Stimulated activated CD8-positive, alpha-beta memory T cell treated with anti-CD3 and anti-CD28 coated beads, Interleukin-4, amount 100 ng/mL, for 48 hours (primary cell): ENCODE measurements at regions not wholly inside any gene's neighbourhood (a gene's known extent, or its start where the extent isn't known, plus 50 kb on each side); places are given as distances from the start of the nearest gene placed in this dataset.

Experiments used
- DNase-seq: peaks from one replicate; pipeline ENCODE4 v3.0.0-alpha.2; 2020

DNA sequence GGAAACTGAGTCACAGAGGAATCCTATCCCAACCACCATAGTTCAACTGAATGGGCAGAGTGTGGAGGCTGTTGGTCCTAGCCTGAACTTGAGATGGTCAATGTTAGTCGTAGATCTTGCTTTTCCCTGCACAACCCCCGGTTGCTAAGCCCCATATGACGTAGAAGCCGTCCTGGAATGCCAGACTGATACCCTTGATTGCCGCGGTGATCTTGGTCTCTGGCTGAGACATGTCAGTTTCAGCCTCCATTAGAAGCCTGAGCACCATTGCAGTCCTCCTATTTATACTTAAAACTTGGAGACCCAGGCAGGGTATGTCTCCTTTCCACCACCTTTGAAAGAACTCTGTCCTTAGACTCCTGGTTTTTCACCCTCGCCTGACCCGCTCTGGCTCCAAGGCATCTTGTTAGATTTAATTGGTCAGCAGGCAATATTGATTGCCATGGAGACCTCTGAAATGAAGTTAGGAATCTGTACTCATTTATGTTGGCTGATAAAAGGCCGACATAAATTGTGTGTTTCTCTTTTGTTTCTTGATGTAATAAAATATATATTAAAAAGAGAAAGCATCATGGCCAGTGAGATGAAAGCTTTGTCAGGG is 53.4 kb downstream of the RPLP1 start:
- DNase-seq, result no peak

DNA sequence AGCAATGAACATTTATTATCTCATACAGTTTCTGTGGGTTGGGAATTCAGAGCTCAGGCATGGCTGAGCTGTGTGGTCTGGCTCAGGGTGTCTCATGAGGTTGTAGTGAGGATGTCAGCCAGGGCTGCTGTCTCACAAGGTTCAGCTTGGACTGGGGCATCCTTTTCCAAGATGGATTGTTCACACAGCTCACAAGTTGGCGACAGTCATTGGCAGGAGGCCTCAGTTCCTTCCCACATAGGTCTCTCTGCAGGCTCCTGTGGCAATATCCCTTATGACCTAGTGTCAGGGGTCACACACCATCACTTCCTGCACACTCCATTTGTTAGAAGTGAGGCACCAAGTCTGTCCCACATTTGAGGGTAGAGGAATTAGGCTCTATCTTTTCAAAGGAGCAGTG is 56.0 kb downstream of the RPLP1 start:
- DNase-seq, result no peak

DNA sequence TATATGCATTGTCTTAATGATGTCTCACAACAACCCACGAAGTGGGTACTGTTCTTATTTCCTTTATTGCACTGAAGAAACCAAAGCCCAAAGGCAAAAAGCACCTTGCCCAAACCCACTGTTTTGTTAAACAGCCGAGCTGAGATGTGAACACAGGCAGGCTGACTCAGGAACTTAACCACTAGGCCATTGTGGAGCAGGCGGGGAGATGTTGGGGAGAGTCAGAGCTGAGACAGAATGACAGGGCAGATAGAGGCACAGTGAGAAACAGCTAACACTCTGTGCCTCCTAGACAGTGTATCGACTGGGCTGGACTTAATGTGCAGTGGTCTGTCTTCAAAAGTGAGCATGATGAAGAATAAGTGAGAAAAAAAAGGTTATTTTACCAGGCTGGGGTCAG is 56.5 kb downstream of the RPLP1 start:
- peak; percentile 39 for DNase-seq

DNA sequence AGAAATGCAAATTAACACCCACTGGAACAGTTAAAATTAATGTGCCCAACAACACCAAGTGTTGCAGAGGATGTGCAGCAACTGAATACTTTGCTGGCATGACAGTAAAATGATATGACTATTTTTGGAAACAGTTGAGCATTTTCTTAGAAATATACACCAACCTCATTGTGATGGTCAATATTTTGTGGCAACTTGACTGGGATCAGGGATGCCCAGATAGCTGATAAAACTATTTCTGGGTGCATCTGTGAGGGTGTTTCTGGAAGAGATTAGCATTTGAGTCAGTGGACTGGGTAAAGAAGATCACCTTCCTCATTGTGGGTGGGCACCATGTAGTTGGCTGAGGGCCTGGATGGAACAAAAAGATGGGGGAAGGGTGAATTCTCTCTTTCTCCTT is 57.9 kb downstream of the RPLP1 start:
- no peak for DNase-seq

DNA sequence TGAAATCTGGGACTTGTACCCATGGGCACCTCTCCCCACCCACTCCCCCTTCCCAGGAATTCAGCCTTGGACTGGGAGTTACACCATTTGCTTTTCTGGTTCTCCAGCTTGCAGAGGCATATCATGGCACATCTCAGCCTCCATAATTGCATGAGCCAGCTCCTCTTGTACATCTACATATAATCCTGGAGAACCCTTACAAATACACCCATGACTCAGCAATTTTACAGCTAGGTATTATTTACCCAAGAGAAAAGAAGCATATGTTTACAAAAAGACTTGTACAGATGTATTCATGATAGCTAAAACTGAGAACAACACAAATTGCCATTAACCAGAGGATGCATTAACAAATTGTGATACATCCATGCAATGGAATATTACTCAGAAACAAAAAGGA is 58.4 kb downstream of the RPLP1 start:
- no peak for DNase-seq

DNA sequence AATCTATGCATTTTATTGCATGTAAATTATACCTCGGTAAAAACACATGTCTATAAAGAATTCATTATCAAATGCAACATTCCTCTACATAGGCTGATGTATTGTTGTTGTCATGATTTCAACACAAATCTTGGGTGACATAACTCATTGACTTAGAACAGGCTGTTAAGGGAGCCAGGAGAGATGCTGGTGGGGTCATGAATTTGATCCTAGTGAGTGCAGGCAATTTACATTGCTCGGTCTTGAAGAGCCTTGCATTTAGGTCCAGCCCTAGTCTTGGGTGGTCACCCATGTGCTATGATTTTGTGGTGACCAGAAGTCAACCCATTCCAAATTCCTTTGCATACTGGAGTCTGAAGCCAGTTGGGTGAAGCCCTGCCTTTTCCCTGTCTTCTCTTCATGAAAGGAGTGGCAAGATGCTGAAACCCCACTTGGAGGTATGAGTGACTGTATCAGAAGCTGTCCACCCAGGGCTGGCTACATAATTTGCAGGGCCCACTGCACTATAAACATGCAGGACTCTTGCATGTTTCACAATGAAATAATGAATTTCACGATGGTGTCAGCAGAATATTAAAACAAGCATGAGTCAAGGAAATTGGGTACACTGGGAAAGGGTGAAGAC is 59.2 kb downstream of the RPLP1 start:
- DNase-seq, result no peak

DNA sequence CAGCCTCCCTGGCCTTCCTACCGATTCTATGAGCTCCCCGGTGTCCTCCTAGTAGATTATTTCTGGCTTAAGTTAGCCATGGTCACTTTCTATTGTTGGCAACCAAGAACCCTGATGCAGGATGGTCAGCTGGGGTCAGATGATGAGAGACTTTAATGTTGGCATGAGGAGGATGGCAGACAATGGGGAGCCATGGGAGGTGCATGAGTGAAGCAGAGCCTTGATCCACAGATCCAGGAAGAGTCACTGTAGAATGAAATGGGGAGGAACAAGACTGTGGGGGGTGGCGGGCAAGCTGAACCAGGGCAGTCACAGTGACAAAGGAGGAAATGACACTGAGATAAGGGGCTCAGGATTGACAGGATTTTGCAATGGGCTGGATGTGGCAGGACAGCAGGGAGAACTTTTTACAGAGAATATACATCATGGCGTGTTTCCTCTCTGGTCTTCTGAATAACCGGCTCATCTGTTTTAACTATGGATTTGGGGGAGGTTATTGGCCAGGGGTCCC is 60.9 kb downstream of the RPLP1 start:
- DNase-seq, result no peak

DNA sequence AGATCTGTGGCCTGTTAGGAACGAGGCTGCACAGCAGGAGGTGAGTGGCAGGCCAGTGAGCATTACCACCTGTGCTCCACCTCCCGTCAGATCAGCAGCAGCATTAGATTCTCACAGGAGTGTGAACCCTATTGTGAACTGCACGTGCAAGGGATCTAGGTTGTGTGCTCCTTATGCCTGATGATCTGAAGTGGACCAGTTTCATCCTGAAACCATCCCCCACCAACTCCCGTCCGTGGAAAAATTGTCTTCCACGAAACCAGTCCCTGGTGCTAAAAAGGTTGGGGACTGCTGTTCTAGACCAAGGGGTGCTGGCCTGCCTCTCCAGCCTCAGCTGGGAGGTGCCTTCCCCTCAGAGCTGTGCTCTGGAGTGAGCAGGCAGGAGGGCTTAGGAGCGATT is 61.4 kb downstream of the RPLP1 start:
- no peak for DNase-seq

DNA sequence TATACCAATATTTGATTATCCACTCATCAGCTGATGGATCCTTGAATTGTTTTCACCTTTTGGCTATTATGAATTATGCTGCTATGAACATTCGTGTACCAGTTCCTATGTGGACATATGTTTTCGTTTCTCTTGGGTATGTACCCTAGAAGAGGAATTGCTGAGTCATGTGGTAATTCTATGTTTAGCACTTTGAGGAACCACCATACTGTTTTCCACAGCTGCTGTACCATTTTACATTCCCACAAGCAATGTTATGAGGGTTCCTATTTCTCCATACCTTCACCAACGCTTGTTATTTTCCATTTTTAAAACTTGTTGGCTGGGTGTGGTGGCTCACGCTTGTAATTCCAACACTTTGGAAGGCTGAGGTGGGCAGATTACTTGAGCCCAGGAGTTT is 62.9 kb downstream of the RPLP1 start:
- no peak for DNase-seq

DNA sequence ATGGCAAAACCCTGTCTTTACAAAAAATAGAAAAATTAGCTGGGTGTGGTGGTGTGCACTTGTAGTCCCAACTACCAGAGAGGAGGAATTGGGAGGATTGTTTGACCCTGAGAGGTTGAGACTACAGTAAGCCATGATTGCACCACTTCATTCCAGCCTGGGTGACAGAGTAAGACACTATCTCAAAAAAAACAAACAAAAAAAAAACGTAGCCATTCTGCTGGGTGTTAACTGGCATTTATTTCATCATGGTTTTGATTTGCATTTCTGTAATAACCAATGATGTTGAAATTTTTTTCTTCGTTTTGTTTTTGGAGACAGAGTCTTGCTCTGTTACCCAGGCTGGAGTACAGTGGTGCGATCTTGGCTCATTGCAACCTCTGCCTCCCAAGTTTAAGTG is 63.3 kb downstream of the RPLP1 start:
- DNase-seq, result no peak

DNA sequence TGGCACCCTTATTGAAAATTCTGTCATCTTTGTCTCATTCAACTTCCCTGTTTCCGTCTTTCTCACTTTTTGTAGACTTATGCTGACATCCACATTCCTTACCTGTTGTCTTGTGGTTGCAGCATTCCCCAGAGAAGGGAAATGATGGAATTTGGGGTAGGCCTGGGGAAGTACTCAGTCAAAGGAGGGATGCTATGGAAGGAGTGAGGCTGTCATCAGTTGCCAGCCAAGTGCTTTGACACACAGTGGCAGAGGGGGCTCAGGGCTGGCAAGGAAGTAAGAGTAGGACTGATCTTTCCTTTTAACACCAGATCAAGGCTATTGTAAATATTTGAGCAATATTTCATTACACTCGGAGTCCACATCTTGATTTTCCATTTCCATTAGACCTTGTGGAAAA is 64.4 kb downstream of the RPLP1 start:
- DNase-seq, result no peak

DNA sequence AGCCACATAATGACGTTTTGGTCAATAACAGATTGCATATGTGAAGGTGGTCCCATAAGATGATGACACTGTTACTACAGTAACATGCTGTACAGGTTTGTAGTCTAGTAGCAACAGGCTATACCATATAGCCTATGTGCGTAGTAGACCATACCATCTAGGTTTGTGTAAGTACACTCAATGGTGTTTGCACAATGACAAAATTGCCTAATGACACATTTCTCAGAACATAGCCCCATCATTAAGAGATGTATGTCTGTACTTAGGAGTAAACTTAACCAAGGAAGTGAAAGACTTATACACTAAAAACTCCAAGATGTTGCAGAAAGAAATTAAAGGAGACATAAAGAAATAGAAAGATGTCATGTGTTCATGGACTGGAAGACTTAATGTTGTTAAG is 66.2 kb downstream of the RPLP1 start:
- no peak for DNase-seq

DNA sequence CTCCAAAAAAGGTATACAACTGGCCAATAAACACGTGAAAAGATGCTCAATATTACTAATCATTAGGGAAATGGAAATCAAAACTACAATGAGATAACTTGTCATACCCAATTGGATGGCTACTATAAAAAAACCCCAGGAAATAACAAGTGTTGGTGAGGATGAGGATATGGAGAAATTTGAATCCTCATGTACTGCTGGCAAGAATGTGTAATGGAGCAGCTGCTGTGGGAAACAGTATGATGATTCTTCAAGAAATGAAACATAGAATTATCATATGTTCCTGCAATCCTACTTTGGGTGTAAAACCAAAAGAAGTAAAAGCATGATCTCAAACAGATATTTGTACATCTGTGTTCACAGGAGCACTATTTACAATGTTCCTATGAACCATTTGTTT is 67.4 kb downstream of the RPLP1 start:
- DNase-seq, result no peak

DNA sequence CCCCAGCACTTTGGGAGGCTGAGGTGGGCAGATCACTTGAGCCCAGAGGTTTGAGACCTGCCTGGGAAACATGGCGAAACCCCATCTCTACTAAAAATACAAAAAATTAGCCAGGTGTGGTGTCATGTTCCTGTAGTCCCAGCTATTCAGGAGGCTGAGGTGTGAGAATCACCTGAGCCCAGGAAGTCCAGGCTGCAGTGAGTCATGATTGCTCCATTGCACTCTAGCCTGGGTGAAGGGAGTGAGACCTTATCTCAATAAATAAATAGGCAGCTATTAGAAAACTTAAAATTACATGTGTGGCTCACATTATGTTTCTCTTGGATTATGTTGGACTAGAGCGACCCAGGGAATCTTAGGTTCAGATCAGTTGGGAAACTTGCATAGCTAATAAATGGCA is 69.7 kb downstream of the RPLP1 start:
- no peak for DNase-seq

DNA sequence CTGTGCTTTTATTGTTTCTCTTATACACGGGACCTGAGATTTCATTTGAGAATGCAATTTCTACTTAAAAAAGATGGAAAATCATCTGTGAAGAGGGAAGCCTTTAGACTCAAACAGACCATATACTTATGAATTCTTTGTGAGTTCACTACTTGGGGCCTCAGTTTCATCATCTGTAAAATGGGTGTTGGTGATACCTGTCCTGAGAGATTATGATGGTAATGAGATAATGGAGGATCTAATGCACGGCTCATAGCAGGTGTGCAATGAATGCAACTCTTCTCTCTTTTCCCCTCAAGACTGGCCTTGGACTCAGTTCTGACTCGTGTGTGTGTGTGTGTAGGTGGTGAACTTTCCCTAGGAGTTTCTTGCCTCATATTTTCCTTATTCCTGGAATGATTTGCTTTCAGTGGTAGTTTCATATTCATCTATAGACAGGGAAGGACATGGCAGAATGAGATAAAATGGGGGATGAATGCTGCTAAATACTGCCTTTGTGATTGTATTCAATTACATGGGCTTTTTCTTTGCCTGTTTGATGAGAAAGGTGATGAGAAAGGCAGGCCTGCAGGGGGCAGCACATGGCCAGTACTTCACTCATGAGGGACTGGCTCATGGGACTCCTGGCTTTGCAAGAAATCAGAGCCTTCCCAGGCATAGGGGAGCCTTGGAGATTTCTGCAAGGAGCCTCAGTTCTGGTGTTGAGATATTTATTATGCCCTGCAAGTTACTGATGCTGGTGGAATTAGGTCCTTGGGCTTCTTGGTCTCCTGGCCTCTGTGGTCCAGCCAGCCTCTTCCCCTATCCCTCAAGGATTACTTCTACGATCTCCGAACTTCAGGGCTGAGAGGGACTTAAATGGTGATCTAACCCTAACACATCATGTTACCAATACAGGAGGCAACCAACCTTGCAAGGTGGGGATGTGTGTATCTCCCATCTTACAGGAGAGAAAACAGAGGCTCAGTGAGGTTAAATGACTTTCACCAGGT is 70.7 kb downstream of the RPLP1 start:
- DNase-seq, result peak; percentile 86

DNA sequence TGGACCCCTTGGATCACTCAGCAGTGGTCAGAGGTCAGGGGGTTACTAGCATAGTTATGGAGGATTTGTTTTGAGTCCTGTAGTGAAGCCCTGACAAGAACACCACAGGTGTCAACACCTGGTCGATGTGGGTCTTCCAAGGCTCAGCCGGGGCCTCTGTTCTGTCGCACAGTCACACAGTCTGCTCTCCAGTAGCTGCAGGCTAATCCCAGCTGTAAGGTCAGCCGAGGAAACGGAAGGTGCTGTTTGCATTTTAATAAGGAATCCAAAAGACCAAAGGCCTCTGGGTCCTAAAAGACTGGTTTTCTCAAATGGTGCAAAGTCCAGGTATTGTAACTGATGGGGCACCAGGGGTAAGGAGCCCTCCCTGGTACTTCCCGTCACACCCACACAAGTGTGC is 71.7 kb downstream of the RPLP1 start:
- no peak for DNase-seq

DNA sequence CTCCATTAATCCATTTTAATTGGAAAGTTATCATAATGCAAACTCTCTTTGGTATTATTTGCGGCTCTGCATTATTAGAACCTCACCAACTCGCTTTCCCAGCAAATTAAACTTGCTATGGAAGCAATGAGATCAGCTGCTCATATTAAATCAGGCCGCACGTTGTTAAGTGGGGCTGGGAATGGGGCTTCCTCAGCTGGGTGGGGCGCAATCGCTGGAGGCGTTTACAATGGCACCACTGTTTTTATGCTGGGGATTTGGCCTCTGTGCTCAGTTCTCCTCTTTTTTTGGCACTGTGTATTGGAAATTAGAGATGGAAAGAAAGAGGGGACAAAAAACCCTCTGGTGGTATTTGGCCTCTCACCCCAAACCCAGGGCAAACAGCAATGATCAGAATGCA is 72.2 kb downstream of the RPLP1 start:
- no peak for DNase-seq

DNA sequence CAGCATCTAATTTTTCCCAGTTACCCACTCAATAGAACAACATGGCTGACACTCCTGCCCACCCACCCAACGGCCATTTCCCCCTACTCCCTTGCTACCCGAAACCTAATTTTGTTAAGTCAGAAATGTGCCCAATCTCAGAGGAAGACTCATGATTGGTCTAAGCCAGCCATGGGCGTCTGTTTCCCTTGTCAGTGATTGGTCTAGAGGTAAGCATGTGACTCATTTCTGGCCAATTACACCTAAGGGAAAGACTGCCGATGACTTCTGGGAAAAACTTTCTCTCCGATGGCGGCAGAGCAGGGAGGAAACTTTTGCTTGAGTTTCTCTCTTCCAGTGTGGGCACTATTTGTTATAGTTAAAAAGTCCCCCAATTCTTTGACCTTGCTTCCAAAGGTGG is 72.9 kb downstream of the RPLP1 start:
- no peak for DNase-seq

DNA sequence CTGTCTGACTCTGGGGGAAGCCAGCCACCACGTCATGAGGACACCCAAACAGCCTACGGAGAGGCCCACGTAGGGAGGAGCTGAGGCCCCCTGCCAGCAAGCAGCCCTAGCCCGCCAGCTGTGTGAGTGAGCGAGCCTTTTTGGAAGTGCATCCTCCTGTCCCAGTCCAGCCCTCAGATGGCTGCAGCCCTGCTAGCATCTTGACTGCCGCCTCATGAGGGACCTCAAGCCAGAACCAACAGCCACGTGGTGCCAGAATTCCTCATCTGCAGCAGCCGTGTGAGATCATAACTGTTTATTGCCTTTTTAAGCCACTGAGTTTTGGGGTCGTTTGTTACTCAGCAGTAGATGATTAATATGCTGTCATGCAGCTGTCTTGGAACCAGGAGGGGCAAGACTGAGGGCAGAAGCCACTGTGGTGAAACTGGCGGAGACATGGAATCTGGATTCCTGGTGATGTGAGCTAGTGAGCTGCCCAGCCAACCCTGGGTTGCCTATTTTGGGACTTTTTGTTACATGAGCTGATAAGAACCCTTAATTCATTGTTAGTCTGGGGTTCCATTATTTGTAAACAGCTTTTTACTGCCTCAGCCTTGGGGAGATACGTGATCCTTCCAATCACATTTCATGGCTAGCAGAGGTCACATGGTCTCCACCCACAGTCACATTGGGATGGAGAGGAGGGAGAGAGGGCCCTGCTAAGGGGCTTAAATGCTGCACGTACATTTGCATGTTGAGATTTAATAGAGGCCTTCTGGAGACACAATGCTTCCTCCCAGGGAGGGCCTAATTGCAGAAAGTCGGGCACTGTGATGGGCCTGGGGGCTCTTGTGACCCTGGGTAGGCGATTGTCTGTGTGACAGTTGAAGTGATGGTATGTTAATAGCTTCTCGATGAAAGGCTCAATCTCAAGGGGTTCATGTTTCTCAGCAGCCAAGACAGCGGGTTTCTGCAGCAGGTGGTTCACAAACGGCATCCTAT is 73.8 kb downstream of the RPLP1 start:
- DNase-seq, result no peak

DNA sequence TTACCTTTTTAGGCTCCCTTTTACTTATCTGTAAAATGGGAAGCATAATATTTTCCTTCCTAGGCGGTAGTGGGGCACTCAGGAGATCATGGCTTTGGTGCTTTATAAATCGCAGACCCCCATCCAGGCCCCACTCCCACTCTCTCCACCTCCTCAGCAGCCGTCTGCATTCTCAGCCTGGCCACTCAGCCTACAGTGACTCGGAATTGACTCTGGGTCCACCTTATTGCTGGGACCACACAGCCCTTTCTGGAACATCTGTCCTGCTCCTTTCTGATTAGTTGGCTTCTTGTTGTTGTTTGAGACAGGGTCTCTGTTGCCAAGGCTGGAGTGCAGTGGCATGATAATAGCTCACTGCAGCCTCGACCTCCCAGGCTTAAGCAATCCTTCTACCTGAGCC is 76.5 kb downstream of the RPLP1 start:
- no peak for DNase-seq

DNA sequence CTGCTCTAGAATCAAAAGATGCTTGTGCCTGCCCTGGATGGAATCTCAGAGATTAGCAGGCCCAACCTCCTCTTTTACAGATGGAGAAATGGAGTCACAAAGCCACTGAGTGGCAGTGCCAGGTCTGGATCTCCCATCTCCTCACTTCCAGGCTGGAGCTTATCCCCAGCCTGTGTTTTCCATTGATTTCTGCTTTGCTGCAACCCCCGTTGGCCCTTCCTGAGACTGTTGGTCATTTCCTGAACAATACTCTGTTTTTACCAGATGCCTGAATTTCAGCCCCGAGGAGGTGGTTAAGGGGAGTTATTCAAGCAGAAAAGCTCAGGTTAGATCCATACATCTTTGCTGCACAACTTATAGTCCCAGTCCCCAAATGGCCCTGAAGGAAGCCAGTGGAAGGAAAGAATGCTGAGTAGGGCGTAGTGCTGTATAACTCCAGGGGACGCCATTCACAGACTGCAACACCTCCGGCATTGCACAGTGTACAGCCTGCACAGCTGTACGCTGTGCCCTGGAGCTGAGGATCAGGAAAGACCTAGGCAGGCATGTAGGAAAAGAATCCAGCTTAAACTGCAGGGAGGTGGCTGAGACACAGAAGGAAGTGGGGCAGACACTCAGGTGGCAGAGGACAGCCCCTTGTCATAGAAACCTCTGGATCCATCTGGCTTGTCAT is 77.5 kb downstream of the RPLP1 start:
- DNase-seq, result no peak
